ENCODE measurements at regions not wholly inside any gene's neighbourhood (a gene's known extent, or its start where the extent isn't known, plus 50 kb on each side); places are given as distances from the start of the nearest gene placed in this dataset.

DNA sequence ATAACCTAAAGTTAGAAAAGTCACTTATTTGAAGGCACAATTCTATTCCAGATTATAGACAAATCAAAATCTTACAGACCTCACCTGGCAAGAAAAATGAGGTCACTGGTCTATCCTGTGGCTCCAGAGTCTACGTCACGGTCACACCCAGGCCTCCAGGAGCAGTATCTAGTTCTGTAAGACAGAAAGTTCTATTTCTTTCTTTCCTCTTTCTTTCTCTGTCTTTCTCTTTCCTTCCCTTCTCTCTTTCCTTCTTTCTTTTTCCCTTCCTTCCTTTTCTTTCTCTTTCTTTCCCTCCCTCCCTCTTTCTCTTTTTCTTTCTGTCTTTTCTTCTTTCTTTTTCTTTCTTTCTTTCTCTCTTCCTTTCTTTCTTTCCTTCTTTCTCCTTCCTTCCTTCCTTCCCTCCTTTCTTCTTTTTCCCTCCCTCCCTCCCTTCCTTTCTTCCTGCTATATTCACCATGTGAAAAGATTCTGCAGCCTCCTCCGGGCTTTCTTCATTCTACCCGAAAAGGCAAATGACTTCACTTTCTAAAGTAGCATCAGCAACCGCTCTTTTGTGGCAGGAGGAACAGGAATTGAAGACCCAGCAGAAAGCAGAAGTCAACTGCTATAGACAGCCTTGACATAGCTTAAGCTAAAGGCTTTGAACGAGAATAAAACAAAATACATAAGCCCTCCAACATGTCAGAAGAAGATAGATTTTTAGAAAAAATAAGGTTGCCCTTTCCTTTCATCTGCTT lies 83.9 kb upstream of the SIRPG start:
- TF ChIP-seq, protein P1, sequence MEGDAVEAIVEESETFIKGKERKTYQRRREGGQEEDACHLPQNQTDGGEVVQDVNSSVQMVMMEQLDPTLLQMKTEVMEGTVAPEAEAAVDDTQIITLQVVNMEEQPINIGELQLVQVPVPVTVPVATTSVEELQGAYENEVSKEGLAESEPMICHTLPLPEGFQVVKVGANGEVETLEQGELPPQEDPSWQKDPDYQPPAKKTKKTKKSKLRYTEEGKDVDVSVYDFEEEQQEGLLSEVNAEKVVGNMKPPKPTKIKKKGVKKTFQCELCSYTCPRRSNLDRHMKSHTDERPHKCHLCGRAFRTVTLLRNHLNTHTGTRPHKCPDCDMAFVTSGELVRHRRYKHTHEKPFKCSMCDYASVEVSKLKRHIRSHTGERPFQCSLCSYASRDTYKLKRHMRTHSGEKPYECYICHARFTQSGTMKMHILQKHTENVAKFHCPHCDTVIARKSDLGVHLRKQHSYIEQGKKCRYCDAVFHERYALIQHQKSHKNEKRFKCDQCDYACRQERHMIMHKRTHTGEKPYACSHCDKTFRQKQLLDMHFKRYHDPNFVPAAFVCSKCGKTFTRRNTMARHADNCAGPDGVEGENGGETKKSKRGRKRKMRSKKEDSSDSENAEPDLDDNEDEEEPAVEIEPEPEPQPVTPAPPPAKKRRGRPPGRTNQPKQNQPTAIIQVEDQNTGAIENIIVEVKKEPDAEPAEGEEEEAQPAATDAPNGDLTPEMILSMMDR (IDR thresholded peaks at IDR 0.05), result no peak
- no peak for TF ChIP-seq ZFX (IDR thresholded peaks at IDR 0.05; ENCODE audit: borderline replicate concordance)
